Neutrophil (primary cell): ENCODE measurements at regions not wholly inside any gene's neighbourhood (a gene's known extent, or its start where the extent isn't known, plus 50 kb on each side); places are given as distances from the start of the nearest gene placed in this dataset.

Experiments
- H3K27ac ChIP-seq: fragments of 200-600 bp; sonication (generic); 2 replicates; pipeline ENCODE4 v1.5.1; 2016; ENCODE audit warnings: mild to moderate bottlenecking, moderate library complexity
- H3K27me3 ChIP-seq: fragments of 200-600 bp; sonication (generic); 2 replicates; pipeline ENCODE4 v1.6.0; 2016; ENCODE audit warnings: mild to moderate bottlenecking
- H3K36me3 ChIP-seq: fragments of 200-600 bp; sonication (generic); 2 replicates; pipeline ENCODE4 v1.5.1; 2017
- H3K4me1 ChIP-seq, 2 experiments: fragments of 200-600 bp in 1 of 2; sonication (generic) in 1 of 2; 1 replicate in 1 of 2; 2 replicates in 1 of 2; pipeline versions ENCODE4 v1.5.1 to v1.6.1; 2013 to 2016; ENCODE audit warnings: low read depth in 1 of 2, low read length in 1 of 2, mild to moderate bottlenecking in 1 of 2, moderate library complexity in 1 of 2; ENCODE audit not compliant: control insufficient read depth in 1 of 2, insufficient read depth in 1 of 2
- H3K4me3 ChIP-seq, 2 experiments: fragments of 200-600 bp in 1 of 2; sonication (generic) in 1 of 2; 1 replicate in 1 of 2; 2 replicates in 1 of 2; pipeline ENCODE4 v1.5.1; 2013 to 2016; ENCODE audit warnings: low read depth in 1 of 2, low read length in 1 of 2, mild to moderate bottlenecking in 1 of 2, moderate library complexity in 1 of 2
- H3K9me3 ChIP-seq: fragments of 200-600 bp; sonication (generic); 2 replicates; pipeline ENCODE4 v1.5.1; 2016
- TF ChIP-seq, protein P1 (sequence below): fragments of 200-600 bp; sonication (generic); IDR thresholded peaks from 2 replicates; pipeline ENCODE4 v1.5.1; 2016; ENCODE audit warnings: antibody characterized with exemption

DNA sequence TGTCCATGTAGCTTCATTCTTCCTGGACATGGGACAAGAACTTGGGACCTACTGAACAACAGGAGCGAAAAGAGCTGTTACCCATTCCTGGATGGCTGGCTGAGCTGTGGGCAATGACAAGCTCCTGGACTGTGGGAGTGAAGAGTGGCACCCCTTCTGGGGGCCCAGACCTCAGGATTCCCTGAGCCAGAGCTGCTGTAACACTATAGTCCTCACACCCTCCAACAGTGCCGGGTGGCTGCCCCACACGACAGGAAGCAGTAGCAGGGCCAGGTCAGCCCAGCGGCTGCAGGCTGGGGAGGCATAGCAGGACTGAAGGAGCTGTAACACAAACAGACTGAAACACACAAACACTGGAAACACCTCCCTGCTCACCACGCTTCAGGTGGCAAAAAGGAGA lies 169.7 kb upstream of the IRX2 start:
- no peaks in the 10 kb centered on the region for H3K9me3 ChIP-seq
- H3K27me3 ChIP-seq, result no peaks in the 10 kb centered on the region
- no peaks in the 10 kb centered on the region for H3K4me1 ChIP-seq
- TF ChIP-seq, protein P1, sequence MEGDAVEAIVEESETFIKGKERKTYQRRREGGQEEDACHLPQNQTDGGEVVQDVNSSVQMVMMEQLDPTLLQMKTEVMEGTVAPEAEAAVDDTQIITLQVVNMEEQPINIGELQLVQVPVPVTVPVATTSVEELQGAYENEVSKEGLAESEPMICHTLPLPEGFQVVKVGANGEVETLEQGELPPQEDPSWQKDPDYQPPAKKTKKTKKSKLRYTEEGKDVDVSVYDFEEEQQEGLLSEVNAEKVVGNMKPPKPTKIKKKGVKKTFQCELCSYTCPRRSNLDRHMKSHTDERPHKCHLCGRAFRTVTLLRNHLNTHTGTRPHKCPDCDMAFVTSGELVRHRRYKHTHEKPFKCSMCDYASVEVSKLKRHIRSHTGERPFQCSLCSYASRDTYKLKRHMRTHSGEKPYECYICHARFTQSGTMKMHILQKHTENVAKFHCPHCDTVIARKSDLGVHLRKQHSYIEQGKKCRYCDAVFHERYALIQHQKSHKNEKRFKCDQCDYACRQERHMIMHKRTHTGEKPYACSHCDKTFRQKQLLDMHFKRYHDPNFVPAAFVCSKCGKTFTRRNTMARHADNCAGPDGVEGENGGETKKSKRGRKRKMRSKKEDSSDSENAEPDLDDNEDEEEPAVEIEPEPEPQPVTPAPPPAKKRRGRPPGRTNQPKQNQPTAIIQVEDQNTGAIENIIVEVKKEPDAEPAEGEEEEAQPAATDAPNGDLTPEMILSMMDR, result no peak
- H3K36me3 ChIP-seq, result no peaks in the 10 kb centered on the region
- no peak overlapping the region for H3K27ac ChIP-seq
- no peak overlapping the region for H3K4me3 ChIP-seq

DNA sequence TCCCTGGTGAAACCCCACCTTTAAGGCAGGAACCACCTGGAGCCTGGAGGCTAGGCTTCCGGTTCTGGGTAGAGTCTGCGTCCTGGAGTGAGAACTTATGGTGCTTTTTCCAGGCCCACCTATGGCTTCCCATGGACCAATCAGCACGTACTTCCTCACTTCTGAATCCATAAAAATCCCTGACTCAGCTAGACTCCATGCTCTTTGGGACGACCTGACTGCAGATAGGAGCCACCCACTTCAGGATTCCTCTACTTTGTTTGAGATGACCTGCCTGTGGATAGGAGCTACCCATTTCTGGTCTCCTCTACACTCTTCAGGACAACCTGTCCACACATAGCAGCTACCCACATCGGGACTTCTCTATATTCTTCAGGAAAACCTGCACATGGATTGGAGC lies 168.8 kb upstream of the IRX2 start:
- H3K27me3 ChIP-seq, result no peaks in the 10 kb centered on the region
- no peaks in the 10 kb centered on the region for H3K4me1 ChIP-seq
- H3K4me3 ChIP-seq, result no peak overlapping the region
- H3K27ac ChIP-seq, result no peak overlapping the region
- H3K9me3 ChIP-seq, result no peaks in the 10 kb centered on the region
- TF ChIP-seq, protein P1, result no peak
- H3K36me3 ChIP-seq, result no peaks in the 10 kb centered on the region

DNA sequence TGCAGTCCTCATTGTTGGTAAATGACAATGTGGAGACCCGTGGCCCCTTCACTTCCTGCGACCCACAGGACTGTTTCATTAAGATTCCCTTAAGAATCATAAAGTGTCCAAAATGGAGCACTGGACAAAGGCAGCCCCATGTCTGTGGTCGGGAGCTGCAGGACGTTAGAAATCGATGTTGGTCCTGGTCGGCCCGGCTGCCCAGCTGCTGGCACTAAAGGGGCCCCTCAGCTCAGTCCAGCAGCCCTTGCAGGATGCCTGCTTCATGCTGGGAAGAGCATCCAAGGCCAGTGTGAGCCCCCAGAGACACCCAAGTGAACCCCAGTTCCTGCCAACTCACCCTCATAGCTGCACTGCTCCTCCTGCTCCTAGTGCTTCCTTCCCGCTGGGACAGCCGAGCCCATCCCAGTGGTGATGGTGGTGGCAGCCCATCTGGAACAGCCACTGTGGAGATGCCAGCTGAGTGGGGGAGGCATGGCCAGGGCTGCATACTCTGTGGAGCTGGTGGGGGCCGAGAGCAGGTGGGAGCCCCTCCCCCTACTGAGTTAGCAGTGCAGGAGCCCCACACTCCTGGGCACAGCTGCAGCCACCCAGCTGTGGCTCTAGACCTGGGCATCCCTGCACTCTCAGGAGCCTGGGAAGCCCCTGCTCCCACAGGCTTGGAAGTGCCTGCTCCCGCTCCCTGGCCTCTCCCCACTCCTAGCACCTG lies 168.0 kb upstream of the IRX2 start:
- no peaks in the 10 kb centered on the region for H3K36me3 ChIP-seq
- TF ChIP-seq, protein P1, result no peak
- no peak overlapping the region for H3K4me3 ChIP-seq
- H3K27ac ChIP-seq, result no peak overlapping the region
- H3K4me1 ChIP-seq, result no peaks in the 10 kb centered on the region
- H3K9me3 ChIP-seq, result no peaks in the 10 kb centered on the region
- H3K27me3 ChIP-seq, result no peaks in the 10 kb centered on the region

DNA sequence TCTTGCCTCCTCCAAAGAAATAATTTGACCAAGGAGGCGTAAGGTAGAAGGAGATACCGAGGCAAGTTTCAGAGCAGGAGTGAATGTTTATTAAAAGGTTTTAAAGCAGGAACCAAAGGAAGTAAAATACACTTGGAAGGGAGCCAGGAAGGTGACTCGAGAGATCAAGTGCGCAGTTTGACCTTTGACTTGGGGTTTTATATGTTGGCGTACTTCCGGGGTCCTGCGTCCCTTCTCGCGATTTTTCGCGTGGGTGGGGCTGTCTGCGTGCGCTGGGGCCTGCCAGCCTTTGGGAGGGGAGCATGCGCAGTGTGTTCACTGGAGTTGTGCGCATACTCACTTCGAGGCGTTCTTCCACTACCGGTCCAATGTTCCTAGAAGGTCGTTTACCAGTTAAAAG lies 166.0 kb upstream of the IRX2 start:
- no peaks in the 10 kb centered on the region for H3K4me1 ChIP-seq
- no peaks in the 10 kb centered on the region for H3K9me3 ChIP-seq
- no peaks in the 10 kb centered on the region for H3K27me3 ChIP-seq
- H3K27ac ChIP-seq, result no peak overlapping the region
- TF ChIP-seq, protein P1, result no peak
- no peaks in the 10 kb centered on the region for H3K36me3 ChIP-seq
- H3K4me3 ChIP-seq, result no peak overlapping the region

DNA sequence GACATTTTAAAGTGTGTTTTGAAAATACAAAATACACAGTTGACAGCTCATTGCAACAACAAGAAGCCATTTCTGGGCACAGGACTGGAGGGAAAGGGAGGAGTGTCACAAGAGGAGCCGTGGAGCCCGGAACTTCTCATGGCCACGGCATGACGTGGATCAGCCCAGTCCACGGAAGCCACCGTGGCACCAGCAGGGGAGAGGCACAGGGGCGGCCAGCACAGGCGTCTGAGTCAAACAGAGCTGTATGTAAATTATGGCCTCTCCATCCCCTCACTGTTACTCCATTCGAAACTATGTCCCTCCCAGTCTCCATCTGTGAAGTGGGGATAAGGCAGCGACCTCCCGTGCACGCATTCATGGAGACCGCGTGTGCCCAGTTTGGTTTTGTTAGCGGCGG lies 165.6 kb upstream of the IRX2 start:
- H3K9me3 ChIP-seq, result no peaks in the 10 kb centered on the region

More for the DNA sequence above, 165.6 kb upstream of the IRX2 start:
- Histone ChIP-seq H3K27ac (no peak overlapping the region), H3K4me3 (no peak overlapping the region), H3K27me3 (no peaks in the 10 kb centered on the region), H3K36me3 (no peaks in the 10 kb centered on the region), H3K4me1 (no peaks in the 10 kb centered on the region)
- TF ChIP-seq, protein P1, result no peak
